AG10803 (cell line): ENCODE measurements at regions not wholly inside any gene's neighbourhood (a gene's known extent, or its start where the extent isn't known, plus 50 kb on each side); places are given as distances from the start of the nearest gene placed in this dataset.

Source experiments
- DNase-seq: peaks from one replicate; pipeline ENCODE4 v3.0.0; 2010; ENCODE audit warnings: low read depth
- H3K4me3 ChIP-seq: 2 replicates; pipeline ENCODE4 v1.5.1; 2011; ENCODE audit warnings: mild to moderate bottlenecking, low read length, control low read depth
- TF ChIP-seq, protein P1 (sequence below): conservative IDR thresholded peaks from 2 replicates; pipeline ENCODE4 v1.5.1; 2011; ENCODE audit warnings: mild to moderate bottlenecking, low read length, control low read depth, inconsistent platforms

DNA sequence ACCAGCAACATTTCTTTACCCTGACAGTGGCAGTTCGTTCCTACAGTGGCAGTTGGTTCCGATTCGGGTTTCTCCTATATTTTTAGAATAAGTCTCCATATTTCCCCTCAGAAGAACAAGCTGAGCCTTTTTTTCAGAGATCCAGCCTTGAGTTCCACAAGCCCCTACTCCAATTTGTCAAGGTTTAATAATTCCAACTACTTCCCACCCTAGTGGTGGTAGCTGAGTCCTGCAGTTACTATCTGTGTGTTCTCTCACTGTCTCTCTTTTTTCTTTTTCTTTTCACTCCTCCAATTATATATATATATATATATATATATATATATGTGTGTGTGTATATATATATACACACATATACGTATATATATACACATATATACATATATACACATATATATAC lies 1347.3 kb downstream of the PCDH9 start:
- DNase-seq = no peak
- TF ChIP-seq, protein P1, sequence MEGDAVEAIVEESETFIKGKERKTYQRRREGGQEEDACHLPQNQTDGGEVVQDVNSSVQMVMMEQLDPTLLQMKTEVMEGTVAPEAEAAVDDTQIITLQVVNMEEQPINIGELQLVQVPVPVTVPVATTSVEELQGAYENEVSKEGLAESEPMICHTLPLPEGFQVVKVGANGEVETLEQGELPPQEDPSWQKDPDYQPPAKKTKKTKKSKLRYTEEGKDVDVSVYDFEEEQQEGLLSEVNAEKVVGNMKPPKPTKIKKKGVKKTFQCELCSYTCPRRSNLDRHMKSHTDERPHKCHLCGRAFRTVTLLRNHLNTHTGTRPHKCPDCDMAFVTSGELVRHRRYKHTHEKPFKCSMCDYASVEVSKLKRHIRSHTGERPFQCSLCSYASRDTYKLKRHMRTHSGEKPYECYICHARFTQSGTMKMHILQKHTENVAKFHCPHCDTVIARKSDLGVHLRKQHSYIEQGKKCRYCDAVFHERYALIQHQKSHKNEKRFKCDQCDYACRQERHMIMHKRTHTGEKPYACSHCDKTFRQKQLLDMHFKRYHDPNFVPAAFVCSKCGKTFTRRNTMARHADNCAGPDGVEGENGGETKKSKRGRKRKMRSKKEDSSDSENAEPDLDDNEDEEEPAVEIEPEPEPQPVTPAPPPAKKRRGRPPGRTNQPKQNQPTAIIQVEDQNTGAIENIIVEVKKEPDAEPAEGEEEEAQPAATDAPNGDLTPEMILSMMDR = no peak
- H3K4me3 ChIP-seq = no peak overlapping the region

DNA sequence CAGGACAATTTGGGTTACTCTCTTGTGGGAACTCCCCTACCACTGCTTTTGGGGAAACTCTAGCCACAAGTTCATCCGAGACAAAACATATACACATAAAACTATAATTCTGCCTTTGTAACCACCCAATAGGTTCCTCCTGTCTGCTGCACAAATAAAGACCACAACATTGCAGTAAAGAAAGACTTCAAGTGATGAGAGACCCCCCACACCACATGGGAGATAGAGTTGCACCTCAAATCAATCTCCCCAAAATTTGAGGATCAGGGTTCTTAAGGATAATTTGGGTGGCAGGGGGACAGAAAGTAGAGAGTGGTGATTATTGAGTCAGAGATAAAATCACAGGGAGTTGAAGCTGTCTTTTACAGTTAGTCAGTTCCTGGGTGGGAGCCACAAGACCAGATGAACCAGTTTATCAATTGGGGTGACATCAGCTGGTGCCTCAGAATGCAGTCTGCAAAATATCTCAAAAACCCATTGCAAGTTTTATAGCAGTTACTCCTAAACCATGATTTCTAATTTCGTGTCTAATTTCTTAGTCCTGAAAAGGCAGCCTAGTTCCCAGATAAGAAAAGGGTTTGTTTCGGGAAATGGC lies 1348.5 kb downstream of the PCDH9 start:
- H3K4me3 ChIP-seq = no peak overlapping the region
- TF ChIP-seq, protein P1 = no peak
- DNase-seq = no peak

DNA sequence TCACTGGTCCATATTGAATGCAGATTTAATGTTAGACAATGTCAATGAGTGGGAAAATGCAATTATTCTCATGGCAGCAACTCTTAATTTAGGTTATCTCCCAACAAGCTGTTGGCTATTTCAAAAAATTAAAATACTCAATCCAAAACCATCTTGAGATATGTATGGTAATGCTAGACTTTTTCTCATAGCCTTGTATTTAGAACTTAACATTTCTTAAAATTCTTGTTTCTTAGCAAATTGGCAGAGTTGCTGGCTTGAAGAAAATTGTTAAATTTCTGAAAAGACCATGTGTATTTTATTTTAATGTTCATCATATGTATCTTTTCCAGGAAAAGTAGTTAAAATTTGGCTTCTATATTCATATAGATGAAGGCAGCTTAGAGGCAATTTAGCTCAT lies 1355.1 kb downstream of the PCDH9 start:
- H3K4me3 ChIP-seq = no peak overlapping the region
- DNase-seq = no peak
- TF ChIP-seq, protein P1 = no peak

DNA sequence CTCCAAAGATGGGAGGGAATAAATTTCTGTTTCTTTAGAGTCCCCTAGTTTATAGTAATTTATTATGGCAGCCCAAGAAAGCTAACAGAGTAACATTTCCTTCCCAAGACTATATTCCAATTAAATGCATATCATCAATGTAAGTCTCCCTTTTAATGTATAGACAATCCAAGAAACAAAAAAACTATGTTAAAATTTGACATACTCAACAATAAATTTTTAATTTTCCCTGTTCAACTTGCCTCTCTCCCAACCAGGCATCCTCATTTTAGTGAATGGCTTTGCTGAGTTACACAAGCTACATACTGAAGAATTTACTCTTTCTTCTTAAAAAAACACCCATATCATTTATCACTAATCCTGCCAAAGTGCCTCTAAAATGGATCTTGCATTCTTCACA lies 1357.7 kb downstream of the PCDH9 start:
- TF ChIP-seq, protein P1 = no peak
- no peak for DNase-seq
- H3K4me3 ChIP-seq = no peak overlapping the region

DNA sequence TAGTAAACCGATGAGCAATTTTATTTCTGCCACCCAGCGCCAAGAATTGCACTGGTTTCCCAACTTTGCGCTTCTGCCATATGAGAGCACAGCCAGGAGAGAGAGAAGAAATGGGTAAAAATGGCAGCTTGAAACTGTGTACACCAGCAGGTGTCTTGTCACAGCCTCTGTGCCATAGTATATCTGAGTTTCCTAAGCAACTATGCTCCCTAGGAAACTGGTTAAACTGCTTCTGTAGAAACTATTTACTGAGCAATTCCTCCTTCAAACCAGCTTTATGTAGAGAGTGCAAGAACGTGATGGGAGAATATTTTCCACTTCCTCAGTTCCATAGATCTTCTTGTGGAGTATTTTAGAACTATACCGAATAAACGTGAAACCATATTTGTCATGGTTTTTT lies 1361.3 kb downstream of the PCDH9 start:
- no peak overlapping the region for H3K4me3 ChIP-seq
- no peak for DNase-seq
- TF ChIP-seq, protein P1 = no peak

DNA sequence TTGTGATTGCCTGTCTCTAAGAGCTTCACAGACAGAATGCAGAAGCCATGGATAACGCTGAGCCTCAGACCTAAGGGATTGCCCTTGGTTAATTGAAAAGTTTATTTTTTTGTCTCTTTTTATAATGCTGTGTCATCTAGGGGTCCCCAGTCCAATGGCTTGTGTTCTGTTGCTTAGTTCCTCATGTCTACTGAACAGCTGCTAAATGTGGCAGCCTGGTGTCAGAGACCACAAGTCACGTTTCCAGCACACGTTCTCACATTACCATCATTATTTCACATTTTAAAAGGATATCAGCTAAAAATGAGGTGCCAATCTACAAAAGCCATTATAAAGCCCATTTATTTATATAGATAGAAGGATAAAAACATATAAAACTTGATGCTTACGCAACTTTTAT lies 1362.0 kb downstream of the PCDH9 start:
- H3K4me3 ChIP-seq = no peak overlapping the region
- TF ChIP-seq, protein P1 = no peak
- no peak for DNase-seq

DNA sequence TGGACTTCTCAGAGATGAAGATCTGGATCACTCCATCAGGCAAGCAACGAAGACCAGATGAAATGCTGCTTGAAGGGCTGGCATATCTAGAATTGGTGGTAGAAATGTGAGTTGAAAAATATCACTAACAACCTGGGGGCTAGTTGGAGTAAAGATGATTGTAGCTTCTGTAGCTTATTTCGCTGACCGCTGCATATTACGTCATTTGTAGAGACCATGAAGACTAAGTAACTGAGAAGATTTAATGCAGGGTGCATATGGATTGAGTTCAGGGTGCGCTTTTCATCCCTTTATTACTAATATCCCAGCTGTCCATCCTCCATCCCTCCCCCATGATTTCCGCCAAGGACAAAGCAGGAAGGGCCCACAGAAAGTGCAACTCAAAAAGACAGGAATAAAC lies 1364.0 kb downstream of the PCDH9 start:
- TF ChIP-seq, protein P1 = no peak
- DNase-seq = no peak
- H3K4me3 ChIP-seq = no peak overlapping the region
